HPDE6-E6E7 (cell line): ENCODE measurements at regions not wholly inside any gene's neighbourhood (a gene's known extent, or its start where the extent isn't known, plus 50 kb on each side); places are given as distances from the start of the nearest gene placed in this dataset.
"Not testable (repeated sequence)": the region's sequence is repeated elsewhere in the genome, so short reads cannot be mapped to it uniquely, and the experiment has no call there.

Experiments used
- DNase-seq: peaks from one replicate; pipeline ENCODE4 v3.0.0; 2011; ENCODE audit warnings: missing footprints; ENCODE audit errors: extremely low spot score

DNA sequence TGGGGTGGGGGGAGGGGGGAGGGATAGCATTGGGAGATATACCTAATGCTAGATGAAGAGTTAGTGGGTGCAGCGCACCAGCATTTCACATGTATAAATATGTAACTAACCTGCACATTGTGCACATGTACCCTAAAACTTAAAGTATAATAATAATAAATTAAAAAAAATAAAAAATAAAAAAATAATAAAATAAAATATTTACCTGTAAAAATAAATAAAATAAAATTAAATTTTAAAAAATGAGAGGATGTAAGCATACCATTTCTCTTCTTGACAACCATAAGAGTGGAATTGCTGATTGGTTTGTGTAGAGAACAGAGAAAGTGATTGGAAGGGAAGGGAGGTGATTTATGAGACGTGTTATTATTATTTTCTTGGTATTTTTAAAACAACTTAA lies 609.5 kb upstream of the CYLC2 start:
- DNase-seq, result not testable (repeated sequence)

DNA sequence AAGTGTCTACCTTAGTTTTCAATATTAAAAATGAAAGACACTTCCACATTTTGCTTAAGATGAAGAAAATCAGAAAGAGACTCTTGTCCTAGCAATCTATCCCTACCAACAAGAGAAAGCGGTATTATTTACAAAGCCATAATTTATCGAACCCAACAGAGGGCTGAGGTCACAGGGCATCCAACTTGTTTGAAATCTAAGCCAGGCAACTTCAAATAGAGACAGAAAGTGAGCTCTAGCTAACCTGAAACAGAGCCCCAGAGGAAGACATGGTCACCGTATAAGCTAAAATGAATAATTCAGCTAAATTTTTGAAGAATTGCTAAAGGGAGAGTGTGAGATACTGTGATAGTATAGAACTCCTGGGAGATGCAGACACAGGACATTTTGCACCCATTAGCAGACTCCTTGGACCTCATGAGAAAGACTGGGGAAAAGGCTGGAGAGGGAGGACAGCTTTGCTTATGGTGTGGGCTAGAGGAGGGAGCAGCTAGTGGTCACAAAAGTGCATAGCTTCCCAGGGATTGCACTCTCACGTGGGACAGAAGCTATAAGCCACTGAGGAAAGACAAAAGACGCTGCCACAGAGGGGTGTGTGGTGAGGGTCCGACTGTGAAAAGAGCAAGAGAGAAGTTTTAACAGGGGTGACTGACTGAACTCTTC lies 624.2 kb upstream of the GRIN3A start:
- DNase-seq, result no peak

DNA sequence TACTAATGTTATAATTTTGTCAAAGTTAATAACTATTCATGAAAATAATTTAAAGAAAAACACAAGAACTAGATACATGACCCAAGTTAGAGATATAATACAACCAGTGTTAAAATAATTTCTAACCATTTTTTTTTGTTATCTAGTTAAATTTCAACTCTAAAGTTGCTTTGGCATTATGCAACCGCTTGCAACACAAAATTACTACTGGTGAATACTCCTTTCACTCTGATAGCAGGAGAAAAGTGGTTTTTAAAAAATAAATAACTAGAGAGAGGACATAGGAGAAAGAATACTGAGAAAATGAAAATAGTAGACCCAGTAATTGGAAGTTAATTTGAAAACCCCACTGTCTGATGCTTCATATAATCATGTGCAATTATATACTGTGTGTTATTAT lies 622.4 kb upstream of the GRIN3A start:
- no peak for DNase-seq

DNA sequence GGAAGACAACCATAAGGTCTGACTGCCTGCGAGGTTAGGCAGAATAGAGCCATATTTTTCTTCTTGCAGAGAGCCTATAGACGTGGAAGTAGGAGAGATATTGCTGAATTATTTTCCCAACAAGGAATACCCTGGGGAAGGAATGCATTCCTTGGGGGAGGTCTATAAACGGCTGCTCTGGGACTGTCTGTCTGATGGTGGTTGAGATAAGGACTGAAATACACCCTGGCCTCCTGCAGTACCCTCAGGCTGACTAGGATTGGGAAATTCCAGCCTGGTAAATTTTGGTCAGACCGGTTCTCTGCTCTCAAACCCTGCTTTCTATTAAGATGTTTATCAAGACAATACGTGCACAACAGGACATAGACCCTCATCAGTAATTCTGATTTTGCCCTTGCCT lies 617.5 kb upstream of the GRIN3A start:
- no peak for DNase-seq

DNA sequence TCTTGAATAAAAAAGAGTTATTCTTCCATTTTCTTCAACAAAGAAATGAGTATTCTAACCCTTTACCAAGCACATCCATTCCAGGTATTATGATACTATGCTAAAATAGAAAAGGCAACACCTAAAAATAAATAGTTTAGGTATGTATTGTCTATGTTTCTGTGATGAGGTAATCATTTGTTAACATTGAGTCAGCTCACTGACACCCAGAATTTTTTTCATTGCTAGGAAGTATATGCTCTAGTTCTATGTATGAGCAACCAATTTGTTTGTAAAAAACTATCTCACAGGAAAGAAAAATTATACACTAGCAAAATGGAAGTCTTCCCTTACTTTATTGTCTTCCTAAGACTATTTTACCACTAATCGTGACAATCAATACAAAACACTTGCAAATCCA lies 615.6 kb upstream of the GRIN3A start:
- peak; percentile 23 for DNase-seq

DNA sequence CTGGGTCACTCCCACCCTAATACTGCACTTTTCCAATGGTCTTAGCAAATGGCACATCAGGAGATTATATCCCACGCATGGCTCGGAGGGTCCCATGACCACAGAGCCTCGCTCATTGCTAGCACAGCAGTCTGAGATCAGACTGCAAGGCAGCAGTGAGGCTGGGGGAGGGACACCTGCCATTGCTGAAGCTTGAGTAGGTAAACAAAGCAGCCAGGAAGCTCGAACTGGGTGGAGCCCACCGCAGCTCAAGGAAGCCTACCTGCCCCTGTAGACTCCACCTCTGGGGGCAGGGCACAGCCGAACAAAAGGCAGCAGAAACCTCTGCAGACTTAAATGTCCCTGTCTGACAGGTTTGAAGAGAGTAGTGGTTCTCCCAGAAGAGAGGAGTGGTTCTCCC lies 599.0 kb upstream of the GRIN3A start:
- not testable (repeated sequence) for DNase-seq

DNA sequence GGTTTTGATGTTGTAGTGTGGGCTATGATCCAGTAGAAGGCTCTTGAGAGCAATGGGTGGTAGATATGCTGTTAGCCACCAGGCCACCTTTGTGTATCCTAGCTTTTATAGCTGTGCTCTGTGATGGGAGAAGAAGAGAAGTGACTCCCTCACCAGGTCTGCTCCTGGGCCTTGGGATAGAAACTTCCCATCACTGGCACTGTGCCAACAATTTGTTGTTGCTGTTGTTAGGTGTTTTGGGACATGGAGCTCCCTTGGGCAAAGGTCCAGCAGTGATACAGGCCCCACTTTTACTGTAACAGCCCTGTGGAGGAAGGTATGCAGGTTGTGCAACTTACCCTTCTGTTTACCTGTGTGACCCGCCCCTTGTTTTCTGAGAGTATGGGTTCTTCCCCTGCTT lies 570.9 kb upstream of the GRIN3A start:
- DNase-seq, result no peak

DNA sequence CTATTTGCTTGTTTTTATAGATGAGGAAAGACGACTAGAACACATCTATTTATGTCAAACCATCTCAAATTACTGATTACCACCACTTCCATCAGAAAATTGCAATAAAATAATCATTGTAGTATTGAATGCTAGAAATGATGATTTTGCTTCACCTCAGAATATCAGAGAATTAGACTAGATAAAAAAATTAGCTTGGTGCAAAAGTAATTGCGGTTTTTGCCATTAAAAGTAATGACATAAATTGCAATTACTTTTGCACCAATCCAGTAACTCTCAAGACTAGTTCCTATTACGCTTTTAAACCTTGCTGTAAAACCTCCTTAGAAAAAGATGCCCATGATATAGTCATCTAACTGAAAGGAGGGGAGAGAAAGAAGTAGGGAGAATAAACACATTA lies 556.7 kb upstream of the GRIN3A start:
- DNase-seq, result no peak

DNA sequence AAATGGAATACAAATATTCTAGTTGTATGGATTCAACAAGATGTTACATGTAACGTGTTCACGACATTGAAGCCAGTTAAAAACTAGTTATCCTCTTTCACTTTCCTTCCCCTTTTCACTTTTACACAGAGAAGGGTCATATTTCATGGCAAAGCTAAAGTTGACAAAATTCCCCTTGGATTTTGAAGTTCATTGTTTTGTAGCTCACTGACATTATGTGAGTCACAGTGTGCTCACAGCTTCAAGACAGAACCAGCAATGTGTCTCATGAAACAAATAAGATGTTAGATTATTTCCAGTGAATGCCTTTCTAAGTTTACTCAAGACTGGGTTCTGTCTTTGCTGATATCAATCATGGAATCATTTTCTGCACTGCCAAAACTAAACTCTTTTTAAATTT lies 535.5 kb upstream of the GRIN3A start:
- DNase-seq, result peak; percentile 17

DNA sequence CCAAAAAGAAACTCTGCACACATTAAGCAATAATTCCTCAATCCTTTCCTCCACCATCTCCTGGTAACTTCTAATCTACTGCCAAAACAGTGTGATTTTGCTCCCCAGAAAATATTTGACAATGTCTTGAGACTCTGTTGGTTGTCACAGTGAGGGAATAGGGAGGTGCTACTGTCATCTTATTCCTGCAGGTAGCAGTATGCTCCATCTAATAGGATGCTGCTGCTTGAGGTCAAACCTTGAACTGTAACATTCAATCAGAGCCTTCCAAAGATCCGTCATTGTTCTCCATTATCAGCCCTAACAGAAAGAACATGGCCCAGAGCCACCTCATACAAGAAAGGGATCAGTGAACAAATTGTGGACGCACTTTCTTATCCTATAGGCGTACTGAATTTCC lies 514.7 kb upstream of the GRIN3A start:
- DNase-seq, result no peak

DNA sequence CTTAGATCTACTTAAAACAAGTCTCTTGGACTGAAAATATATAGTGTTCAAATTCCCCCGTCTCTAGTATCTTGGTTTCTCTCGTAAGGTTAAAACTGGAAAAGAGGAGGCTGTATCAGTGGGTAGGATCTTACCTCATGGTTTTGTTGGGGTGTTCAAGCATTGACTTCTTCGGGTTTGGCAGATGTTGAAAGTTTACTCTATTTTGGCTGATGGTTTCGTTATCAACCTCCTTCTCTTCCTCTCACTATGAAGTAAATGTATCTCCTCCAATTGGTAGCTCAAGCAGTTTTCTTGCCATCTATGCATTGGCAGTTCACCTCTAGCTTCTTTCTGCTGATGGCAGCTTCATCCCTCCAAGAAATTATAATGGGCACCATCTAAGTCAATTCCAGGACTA lies 506.5 kb upstream of the GRIN3A start:
- DNase-seq, result no peak

DNA sequence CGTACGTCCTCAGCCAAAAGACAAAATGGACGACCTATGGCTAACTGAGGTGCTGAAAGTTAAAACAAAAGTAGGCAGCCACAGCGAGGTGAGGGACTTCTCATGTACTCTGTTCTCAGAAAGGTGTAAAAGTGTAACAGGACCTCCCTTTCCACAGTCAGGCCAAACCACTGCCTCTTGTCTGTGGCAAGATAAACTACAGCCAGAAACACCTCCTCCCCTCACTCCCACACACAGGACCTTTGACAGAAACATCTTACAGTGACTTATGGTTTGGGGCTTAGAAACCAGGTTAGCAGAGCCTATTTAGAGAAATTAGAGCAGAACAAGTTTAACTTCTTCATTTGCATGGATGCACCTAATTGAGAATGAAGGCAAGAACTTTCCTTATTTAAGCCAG lies 499.1 kb upstream of the GRIN3A start:
- DNase-seq, result no peak

DNA sequence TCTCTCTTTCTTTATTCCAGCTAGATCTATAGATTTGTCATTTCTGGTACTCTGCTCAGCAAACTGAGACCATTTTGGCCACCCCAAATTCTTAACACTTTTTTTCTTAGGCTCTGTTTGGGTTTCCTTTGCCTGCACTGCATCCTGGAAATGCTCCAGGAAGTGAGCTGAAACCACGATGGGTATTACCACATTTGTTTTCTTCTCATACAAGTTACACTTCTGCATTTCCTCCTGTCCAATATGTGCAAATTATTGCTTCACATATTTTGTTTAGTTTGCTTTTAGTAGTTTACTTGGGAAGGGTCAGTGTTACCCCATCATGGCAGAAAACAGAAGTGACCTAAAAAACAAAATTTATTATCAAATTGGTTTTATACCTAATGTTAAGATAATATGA lies 498.6 kb upstream of the GRIN3A start:
- DNase-seq, result no peak

DNA sequence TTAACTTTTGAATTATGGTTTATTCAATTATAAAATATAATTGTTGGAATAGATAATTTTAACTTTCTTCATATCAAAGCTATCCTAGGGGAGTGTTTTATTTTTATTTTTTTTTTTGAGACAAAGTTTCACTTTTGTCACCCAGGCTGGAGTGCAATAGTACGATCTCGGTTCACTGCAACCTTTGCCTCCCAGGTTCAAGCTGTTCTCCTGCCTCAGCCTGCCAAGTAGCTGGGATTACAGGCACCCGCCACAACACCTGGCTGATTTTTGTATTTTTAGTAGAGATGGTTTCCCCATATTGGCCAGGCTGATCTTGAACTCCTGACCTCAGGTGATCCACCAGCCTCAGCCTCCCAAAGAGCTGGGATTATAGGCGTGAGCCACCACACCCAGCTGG lies 489.0 kb upstream of the GRIN3A start:
- DNase-seq, result not testable (repeated sequence)

DNA sequence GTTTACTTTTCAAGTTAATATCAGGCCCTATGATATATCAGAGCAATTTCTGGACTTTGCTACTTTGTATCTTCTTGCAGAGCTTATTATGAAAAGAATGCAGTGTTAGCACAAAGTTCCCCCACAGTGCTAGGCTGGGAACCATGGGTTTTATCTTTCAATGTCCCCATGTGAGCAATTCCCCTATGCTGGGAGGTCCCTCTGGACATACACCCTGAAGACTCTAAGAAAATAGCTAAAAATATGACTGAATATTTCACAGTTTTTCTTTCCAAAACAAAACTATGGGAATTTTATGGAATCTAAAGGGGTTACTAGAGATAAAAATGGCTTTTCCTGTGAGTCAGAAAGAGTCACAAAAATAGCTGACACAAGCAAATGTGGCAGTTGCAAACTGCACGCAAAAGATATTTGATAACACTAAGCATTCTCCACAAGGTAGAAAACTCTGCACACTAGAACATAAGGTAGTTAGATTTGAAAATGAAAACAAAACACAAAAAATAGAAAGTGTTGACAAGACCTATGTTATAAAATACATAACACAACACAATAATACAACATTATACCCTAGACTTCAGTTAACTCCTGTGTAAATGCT lies 487.5 kb upstream of the GRIN3A start:
- no peak for DNase-seq

DNA sequence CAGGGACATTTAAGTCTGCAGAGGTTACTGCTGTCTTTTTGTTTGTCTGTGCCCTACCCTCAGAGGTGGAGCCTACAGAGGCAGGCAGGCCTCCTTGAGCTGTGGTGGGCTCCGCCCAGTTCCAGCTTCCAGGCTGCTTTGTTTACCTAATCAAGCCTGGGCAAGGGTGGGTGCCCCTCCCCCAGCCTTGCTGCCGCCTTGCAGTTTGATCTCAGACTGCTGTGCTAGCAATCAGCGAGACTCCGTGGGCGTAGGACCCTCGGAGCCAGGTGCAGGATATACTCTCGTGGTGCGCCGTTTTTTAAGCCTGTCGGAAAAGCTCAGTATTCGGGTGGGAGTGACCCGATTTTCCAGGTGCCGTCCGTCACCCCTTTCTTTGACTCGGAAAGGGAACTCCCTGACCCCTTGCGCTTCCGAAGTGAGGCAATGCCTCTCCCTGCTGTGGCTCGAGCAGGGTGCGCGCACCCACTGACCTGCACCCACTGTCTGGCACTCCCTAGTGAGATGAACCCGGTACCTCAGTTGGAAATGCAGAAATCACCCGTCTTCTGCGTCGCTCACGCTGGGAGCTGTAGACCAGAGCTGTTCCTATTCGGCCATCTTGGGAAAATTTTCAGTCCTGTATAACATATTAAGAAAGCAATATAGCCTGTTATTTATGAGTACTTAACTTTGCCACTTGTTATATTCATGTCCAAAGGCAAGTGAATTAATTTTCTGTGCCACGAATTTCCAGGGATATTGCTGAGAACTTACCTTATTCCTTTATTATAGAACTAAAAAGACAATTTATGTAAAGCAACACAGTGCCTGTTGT lies 485.1 kb upstream of the GRIN3A start:
- DNase-seq, result not testable (repeated sequence)

DNA sequence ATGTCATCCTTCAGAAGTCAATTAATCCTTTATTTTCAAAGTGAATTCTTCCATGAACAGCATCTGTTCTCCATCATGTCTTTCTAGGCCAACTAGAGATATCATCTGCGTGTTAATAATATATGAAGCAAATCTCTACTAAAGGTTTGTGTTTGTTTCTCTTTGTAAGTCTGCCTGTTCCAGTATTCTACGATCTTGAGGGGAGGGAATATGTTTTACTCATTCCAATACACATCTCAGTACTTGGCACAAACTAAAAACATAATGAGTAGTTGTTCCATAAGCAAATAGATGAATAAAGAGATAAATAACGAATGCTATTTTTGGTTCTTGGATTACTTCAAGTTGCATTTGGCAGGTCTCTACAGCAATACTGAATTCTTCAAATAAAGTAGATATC lies 470.7 kb upstream of the GRIN3A start:
- no peak for DNase-seq

DNA sequence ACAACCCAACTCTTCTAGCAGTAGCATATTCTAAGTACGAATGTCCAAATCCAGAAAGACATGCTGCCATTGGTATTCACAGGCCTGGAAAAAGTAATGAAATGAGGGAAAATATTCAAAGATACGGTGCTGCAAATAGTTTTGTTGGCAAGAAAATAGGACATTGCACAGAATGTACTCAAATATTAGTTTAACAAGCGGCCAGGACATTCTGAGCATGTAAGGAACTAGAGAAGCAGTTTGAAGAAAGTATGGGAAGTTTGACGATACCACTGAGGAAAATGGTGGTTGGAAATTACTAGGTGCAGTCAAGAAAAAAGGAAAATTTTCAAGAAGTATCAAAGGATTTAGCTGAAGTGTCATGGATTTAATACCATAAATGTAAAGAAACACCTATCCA lies 468.0 kb upstream of the GRIN3A start:
- no peak for DNase-seq

DNA sequence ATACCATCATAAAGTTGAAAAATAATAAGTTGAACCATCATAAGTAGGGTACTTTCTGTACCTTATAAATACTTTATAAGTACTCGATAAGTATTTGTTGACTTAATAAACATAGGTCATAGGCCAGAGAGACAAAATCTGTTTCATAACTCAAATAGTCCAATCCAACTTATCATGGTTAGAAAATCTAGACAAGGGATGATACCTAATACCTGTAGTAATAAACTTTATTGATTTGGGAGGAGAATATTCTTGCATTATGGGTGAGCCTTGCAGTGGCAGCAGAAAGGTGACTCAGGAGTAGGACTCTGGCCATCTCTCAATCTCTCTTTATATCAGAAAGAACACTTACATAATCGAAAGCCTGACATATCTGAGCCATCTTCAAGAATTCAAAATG lies 466.8 kb upstream of the GRIN3A start:
- no peak for DNase-seq

DNA sequence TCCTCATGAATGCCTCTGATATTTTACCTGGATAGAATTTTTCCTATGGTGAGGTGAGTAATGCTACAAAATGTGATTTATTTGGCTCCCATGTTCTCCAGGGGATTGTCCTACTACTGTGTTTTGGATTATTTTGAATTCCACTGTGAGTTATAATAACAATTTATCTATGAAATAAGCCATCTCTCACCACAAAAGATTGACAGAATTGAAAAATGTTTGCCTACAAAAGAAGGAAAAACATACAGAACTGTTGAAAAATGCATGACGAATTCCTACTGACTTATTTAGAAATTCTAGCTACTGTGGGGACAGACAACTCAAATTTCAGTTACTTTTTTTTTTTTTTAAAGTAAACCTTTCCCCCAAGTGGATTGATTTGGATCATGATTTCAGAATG lies 463.7 kb upstream of the GRIN3A start:
- DNase-seq, result no peak

DNA sequence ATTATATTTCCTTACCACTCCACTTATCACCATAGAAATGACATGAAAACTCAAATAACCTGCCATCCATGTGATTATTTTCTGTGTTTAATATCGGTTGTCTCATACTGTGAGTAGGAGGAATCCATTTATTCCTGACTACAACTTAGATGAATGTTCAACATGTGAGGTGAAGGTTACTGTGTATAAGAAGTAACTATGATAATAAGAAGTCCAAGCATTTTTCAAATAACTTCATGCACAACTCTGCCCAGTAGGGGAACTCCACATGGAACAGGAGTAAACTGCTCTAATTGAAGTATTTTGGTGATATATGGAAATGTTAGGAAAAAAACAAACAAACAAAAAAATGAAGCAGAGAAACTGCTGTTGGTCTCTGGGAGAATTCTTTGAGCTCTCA lies 447.5 kb upstream of the GRIN3A start:
- DNase-seq, result no peak

DNA sequence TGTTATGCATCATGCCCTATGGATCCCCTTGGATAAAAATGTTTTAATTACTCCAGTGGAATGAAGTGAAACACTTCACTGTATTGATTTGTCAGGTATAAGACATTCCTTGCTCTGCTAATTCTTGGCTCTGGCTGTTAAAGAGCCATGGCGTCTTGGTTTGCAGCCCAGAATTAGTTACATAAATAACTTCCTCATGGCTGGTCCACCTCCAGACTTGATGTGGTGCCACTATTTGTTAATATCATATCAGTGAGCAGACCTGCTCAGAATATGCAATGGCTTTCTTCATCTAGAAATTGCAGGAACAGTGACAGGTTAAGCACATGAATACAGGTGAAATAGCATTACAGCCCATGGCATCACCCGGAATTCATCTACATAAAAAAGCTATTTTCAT lies 446.9 kb upstream of the GRIN3A start:
- no peak for DNase-seq

DNA sequence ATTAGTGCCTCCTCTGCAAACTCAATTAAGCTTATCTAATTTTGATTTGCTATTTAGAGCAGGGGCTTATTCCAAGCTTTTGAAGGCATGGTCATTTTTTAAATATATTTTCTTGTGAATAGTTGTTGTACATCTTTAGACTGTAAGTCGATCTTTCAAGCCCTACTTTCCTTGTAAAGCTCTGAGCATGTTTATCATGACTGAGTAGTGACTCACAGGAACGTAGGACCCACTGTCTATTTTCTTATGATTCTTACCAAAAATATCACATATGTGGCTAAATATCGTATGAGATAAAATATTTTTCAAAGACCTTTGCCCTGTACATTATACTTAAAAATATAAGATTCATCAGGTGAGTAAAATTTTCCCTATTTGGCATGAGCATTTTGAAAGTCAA lies 440.4 kb upstream of the GRIN3A start:
- DNase-seq, result no peak
